Mucosa of descending colon (tissue), 3 donors: ENCODE measurements at regions not wholly inside any gene's neighbourhood (a gene's known extent, or its start where the extent isn't known, plus 50 kb on each side); places are given as distances from the start of the nearest gene placed in this dataset.
"Not testable (repeated sequence)": the region's sequence is repeated elsewhere in the genome, so short reads cannot be mapped to it uniquely, and the experiment has no call there.

Experiments
- ATAC-seq: fragments of 200-7000 bp; cut with Tn5 transposase; one replicate; pipeline ENCODE4 v1.9.1; 2020; ENCODE audit warnings: mild to moderate bottlenecking, moderate library complexity
- DNase-seq, 3 donors: peaks; one replicate each; pipeline ENCODE4 v3.0.0-alpha.2; 2020
- H3K36me3 ChIP-seq: fragments of 200-600 bp; one replicate; pipeline ENCODE4 v1.8.0; 2021; ENCODE audit warnings: low read depth, mild to moderate bottlenecking
- H3K4me1 ChIP-seq: fragments of 200-600 bp; one replicate; pipeline ENCODE4 v1.8.0; 2021; ENCODE audit warnings: low read depth, mild to moderate bottlenecking
- H3K4me3 ChIP-seq: fragments of 200-600 bp; one replicate; pipeline ENCODE4 v1.8.0; 2021; ENCODE audit warnings: mild to moderate bottlenecking
- H3K9me3 ChIP-seq: fragments of 200-600 bp; one replicate; pipeline ENCODE4 v1.8.0; 2021; ENCODE audit warnings: mild to moderate bottlenecking
- intact Hi-C, 2 donors: fragments of 100-400 bp; cut with DNase I in 1 of 2; cut with micrococcal nuclease in 1 of 2; formaldehyde crosslinking; loops; one replicate each; pipeline versions ENCODE4 v1.11.0 to v1.11.1; 2022; cut with DNase I, micrococcal nuclease
- TF ChIP-seq, protein P1 (sequence below): fragments of 200-600 bp; IDR thresholded peaks from one replicate; pipeline ENCODE4 v1.8.0; 2022; ENCODE audit warnings: antibody characterized with exemption, mild to moderate bottlenecking
- donor health status: DM: no; HTN: no; CAD: no; lungs with moderate emphysema.
- donor health status: DM: no; HTN: no; CAD: no.
- donor health status: DM: no; HTN: yes; CAD: no.

DNA sequence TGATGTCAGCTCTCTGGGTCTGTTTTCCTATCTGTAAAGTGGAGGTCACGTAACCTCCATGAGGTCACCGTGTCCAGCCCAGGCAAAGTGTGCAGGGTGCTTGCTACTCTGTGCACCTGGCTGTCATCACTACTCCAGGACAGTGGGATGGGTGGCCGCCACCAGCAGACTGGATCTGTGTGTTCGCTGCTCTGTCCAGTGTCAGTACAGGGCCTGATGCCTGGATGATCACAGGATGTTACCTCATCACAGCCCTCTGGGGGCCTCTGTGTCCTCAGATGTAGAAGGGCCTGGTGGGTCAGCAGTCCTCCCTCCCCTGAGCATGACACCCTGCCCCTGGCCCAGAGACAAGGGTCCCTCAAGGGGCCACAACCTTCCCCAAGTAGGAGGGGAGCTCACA is 80.0 kb downstream of the KCNJ18 start:
- DNase-seq (no peak), ATAC-seq (no peak)
- Histone ChIP-seq H3K9me3 (no peaks in the 10 kb centered on the region), H3K4me1 (peaks cover 8% of the 10 kb centered on the region), H3K4me3 (no peak overlapping the region), H3K36me3 (no peaks in the 10 kb centered on the region)
- intact Hi-C loops, result no loop called here
- TF ChIP-seq, protein P1, sequence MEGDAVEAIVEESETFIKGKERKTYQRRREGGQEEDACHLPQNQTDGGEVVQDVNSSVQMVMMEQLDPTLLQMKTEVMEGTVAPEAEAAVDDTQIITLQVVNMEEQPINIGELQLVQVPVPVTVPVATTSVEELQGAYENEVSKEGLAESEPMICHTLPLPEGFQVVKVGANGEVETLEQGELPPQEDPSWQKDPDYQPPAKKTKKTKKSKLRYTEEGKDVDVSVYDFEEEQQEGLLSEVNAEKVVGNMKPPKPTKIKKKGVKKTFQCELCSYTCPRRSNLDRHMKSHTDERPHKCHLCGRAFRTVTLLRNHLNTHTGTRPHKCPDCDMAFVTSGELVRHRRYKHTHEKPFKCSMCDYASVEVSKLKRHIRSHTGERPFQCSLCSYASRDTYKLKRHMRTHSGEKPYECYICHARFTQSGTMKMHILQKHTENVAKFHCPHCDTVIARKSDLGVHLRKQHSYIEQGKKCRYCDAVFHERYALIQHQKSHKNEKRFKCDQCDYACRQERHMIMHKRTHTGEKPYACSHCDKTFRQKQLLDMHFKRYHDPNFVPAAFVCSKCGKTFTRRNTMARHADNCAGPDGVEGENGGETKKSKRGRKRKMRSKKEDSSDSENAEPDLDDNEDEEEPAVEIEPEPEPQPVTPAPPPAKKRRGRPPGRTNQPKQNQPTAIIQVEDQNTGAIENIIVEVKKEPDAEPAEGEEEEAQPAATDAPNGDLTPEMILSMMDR, result no peak

DNA sequence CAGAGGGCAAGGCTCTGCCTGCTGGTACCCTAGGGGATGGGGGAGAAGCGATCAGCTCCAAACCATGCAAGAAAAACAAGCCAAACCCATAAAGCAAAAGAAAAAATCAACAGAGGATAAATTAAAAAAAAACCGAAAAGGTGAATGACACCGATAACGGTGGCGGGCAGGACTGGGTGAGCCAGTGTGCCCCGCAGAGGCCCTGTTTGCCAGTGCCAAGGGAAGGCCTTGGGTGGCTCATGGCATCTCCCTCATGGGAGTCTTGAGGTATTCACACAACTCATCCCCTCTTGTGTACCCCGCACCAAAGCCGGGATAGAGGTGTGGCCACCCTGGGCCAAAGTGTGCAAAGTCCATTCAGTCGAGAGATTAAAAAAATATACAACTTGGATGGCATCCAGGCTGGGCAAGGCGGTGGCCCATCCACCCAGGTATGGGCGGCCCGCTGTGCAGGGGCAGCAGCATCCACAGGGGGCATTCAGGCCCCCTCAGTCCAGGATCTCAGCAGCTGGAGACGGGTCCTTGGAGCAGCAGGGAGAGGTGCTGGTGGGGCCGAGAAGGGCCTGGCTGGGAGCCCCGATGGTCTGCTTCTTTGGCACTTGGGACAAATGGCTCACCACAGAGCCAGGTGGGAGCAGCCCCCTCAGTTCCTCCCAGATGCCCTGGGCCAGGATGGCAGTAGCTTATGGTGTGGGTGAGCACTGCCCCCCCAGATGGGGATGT is 80.8 kb downstream of the KCNJ18 start:
- H3K36me3 ChIP-seq, H3K9me3 ChIP-seq, H3K4me3 ChIP-seq, H3K4me1 ChIP-seq, intact Hi-C loops: not testable (repeated sequence)
- DNase-seq (peak in 1 of 3 donors; percentile 58), ATAC-seq (peak; percentile 69)

DNA sequence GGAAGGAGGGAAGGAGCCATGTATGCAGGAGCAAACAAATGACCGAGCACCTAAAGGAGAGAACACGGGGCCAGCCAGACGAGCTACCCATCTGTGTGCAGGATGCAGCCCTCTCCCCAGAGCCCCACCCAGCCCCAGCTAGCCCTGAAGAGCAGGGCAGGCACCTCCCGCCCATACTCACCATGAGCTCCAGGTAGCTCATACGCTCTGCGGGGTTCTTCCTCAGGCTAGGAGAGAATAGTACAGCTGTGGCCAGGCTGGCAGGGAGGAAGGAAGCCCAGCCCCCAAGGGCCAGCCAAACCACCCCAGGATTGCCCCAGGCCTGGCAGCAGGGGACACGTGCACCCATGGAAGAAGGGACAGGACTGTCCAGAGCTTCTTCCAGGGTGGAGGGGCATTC is 81.9 kb downstream of the KCNJ18 start:
- intact Hi-C loops, result no loop called here
- no peaks in the 10 kb centered on the region for H3K36me3 ChIP-seq
- peaks cover 8% of the 10 kb centered on the region for H3K4me1 ChIP-seq
- ATAC-seq (no peak), DNase-seq (no peak)
- no peak overlapping the region for H3K4me3 ChIP-seq
- TF ChIP-seq, protein P1, result no peak
- H3K9me3 ChIP-seq, result no peaks in the 10 kb centered on the region

DNA sequence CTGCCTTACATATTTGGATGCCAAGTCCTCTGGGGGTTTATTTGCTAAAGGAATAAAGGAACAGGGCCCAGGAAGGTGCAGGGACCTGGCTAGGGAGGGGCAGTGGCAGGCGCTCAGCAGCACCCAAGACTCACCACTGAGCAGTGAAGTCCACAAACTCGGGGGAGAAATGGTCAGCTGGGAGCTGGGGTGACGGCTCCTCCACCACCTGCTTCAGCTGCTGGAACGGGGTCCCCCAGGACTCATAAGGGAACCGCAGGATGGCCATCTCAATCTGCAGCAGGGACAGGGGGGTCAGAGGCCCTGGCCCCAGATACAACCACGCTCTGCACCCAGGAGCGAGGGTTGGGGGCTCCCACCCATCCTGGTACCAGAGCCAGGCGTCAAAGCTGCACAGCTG is 83.2 kb downstream of the KCNJ18 start:
- ATAC-seq, H3K4me3 ChIP-seq, H3K36me3 ChIP-seq, intact Hi-C loops, H3K9me3 ChIP-seq, H3K4me1 ChIP-seq: not testable (repeated sequence)
- peak in 1 of 3 donors; percentile 7 for DNase-seq

DNA sequence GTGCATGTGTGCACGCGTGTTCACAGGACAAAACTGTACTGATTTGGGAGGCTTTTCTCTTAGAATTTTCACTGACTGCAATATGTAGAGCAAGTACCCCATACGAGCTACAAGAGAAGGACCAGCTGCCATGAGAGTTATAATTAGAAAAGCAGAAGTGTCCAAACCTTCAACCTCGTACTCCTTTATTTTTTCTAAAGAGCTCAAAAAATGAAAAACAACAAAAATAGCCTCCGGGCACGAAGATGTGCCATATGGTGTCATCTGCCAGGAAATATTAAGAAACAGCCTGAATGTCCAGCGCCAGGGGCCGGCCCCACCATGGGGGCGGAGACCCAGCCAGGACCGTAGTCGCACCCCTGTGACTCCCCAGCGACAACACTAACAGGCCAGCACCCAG is 84.6 kb downstream of the KCNJ18 start:
- DNase-seq, H3K4me1 ChIP-seq, ATAC-seq, H3K9me3 ChIP-seq, intact Hi-C loops, H3K36me3 ChIP-seq, H3K4me3 ChIP-seq: not testable (repeated sequence)

DNA sequence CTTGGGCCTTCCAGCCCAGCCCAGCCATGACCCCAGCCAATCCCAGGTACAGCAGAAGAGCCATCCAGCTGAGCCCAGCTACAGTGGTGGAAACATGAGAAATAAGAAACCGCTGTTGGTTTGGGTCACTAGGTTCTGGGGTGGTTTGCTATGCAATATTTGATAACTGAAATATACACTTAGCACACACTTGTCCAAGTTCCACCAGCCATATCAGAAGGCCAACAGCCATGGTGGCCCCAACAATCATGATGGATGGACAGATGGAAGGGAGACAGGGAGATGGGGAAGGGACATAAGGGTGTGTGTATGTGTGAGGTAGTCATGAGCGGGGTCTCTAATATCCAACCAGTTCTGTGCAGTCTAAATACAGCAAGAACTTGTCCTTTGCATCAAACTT is 86.5 kb downstream of the KCNJ18 start:
- H3K36me3 ChIP-seq, ATAC-seq, H3K4me1 ChIP-seq, H3K9me3 ChIP-seq, DNase-seq, H3K4me3 ChIP-seq, intact Hi-C loops: not testable (repeated sequence)

DNA sequence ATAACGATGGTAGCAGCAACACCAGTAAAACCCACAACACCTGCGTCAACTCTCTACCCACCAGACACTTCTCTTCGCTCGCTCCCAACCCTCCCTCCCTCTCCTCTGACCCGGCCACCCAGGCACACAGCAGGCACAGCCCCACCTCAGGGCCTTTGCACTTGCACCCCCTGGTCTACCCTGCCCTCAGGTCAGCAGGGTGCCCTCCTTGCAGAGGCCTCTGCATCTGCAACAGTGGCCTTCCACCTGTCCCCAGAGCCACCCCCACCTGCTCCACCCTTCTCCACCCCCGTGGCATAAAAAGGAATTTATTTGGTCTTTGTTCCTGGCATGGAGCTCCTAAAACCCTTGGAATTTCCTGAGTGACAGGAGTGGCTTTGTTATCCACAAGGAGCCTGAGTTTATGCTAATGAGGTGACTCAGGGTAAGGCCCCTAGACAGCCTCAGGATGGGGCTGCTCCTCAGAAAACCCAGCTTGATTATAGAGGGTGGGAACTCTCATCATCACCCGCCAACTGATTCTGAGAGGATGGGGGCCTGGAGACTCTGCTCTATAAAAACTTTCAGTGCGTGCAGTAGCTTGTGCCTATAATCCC is 88.1 kb downstream of the KCNJ18 start:
- ATAC-seq, result peak; percentile 34
- DNase-seq, result peak in 1 of 3 donors; percentile 40

DNA sequence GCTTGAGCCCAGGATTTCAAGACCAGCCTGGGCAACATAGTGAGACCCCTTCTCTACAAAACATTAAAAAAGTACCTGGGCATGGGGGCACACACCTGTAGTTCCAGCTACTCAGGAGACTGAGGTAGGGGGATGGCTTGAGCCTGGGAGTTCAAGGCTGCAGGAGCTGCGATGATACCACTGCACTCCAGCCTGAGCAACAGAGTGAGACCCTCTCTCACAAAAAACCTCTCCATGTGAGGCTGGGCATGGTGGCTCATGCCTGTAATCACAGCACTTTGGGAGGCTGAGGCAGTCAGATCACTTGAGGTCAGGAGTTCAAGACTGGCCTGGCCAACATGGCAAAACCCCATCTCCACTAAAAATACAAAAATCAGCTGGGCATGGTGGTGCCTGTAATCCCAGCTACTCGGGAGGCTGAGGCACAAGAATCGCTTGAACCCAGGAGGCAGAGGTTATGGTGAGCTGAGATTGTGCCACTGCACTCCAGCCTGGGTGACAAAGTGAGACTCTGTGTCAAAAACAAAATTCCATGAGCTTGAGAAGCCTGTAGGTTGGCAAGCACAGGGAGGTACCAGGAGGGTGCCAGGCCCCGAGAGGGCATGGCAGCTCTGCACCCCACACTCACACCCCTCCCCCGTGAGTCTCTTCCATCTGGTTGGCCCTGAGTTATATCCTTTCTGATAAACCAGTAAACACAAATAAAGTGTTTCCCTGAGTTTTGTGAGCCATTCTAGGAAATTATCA is 88.8 kb downstream of the KCNJ18 start:
- H3K4me1 ChIP-seq, H3K36me3 ChIP-seq, H3K4me3 ChIP-seq, intact Hi-C loops, ATAC-seq, H3K9me3 ChIP-seq: not testable (repeated sequence)
- peak in 1 of 3 donors; percentile 9 for DNase-seq

More for the DNA sequence above, 88.1 kb downstream of the KCNJ18 start:
- H3K36me3 ChIP-seq, intact Hi-C loops, H3K4me1 ChIP-seq, H3K4me3 ChIP-seq, H3K9me3 ChIP-seq: not testable (repeated sequence)

DNA sequence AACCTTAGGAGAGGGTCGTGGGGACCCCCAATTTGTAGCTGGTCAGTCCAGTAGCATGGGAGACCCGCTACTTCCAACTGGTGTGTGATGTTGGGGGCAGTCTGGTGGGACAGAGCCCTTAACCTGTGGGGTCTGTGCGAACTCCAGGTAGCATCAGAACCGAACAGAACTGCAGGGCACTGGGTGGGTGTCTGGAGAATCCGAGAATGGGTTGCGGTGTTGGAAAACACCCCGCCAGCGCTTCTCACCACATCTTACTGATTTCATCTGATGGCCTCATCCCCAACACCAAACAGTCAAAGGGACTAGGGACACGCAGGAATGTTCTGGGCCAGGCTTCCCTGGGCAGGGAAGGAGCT is 89.3 kb downstream of the KCNJ18 start:
- intact Hi-C loops, ATAC-seq, DNase-seq, H3K4me3 ChIP-seq, H3K36me3 ChIP-seq, H3K4me1 ChIP-seq, H3K9me3 ChIP-seq: not testable (repeated sequence)

DNA sequence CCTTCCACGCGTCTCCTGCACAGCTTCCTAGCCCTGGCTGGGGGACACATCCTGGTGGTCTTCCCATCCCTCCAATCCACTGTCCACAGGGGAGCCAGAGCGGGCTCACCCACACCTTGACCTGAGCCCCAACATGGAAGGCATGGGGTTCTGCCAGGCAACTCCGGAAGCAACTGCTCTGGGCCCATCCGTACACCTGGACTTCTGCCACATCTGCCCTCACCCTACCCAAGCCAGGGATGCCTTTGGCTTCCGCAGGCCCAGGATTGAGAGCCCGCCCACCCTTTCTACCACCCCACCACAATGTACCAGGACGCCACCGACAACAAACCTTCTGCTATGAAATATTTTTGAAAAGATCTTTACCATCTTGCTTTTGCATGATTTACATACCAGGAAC is 89.8 kb downstream of the KCNJ18 start:
- DNase-seq, result peak in 1 of 3 donors; percentile 9
- ATAC-seq, H3K4me3 ChIP-seq, H3K9me3 ChIP-seq, H3K4me1 ChIP-seq, intact Hi-C loops, H3K36me3 ChIP-seq: not testable (repeated sequence)

DNA sequence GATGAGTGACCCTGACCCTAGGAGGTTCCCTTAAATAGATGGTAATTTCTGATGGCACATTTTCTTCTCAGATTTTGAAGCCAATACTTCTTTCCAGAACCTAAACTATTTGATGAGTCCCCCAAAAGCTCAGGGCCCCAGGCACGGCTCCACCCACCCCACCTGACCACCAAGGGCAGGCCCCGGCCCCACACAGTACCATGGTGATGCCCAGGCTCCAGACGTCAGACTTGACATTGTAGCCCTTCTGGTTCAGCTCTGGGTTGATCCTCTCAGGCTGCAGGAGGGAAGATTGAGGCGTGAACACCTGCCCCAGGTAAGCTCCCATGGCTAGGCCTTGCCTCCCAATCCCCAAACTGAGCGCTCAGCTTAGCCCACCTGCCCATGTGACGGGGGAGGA is 90.3 kb downstream of the KCNJ18 start:
- DNase-seq, intact Hi-C loops, ATAC-seq, H3K4me1 ChIP-seq, H3K4me3 ChIP-seq, H3K9me3 ChIP-seq, H3K36me3 ChIP-seq: not testable (repeated sequence)

DNA sequence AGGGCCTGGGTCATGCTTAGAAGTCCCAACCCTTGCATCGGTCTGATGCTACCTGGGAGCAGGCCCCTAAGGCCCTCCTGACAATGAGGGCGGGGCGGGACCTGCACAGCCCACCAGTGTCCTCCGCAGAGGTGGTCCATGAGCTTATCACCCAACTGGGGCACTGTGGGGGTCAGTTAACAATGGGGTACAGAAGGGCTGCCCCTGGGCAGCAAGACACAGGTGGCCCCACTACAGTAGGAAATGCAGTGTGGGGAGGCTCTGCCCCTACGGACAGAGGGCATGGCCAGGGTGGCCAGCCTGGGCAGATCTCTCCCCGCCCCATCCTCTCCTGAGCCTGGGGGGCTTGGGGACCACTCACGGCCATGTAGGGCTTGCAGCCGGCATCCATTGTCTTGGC is 90.7 kb downstream of the KCNJ18 start:
- ATAC-seq, H3K9me3 ChIP-seq, intact Hi-C loops: not testable (repeated sequence)

More for the DNA sequence above, 90.7 kb downstream of the KCNJ18 start:
- H3K4me1 ChIP-seq, H3K36me3 ChIP-seq, H3K4me3 ChIP-seq: not testable (repeated sequence)
- DNase-seq, result peak in 1 of 3 donors; percentile 9
